ENCODE measurements at regions not wholly inside any gene's neighbourhood (a gene's known extent, or its start where the extent isn't known, plus 50 kb on each side); places are given as distances from the start of the nearest gene placed in this dataset.

DNA sequence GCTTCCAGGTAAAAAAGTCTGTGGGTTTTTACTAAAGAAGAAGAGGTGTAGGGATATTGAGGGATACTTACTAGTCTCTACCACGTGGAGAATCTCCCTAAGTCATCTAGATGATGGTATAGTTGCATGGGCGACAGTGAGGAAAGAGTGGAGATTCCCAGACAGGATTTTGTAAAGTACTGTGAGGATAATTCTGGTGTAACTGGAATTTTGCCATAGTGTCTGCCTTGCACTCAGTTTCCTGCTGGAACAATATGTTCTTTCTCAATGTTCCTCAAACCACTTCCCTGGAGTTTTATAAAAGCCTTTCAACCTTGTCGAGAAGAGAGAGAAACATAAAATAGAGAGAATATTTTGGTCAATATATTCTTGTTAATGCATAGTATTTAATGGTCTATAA, 95.1 kb upstream of the WLS start:
- no peaks in the 10 kb centered on the region for H3K36me3 ChIP-seq
- no peaks in the 10 kb centered on the region for H3K9me3 ChIP-seq
- TF ChIP-seq EP300 (IDR thresholded peaks at IDR 0.05) (no peak), POLR2AphosphoS5 (IDR thresholded peaks at IDR 0.05) (peak in 1 of 3 donors; percentile 10), POLR2A (IDR thresholded peaks at IDR 0.05) (no peak)
- TF ChIP-seq, protein P1, sequence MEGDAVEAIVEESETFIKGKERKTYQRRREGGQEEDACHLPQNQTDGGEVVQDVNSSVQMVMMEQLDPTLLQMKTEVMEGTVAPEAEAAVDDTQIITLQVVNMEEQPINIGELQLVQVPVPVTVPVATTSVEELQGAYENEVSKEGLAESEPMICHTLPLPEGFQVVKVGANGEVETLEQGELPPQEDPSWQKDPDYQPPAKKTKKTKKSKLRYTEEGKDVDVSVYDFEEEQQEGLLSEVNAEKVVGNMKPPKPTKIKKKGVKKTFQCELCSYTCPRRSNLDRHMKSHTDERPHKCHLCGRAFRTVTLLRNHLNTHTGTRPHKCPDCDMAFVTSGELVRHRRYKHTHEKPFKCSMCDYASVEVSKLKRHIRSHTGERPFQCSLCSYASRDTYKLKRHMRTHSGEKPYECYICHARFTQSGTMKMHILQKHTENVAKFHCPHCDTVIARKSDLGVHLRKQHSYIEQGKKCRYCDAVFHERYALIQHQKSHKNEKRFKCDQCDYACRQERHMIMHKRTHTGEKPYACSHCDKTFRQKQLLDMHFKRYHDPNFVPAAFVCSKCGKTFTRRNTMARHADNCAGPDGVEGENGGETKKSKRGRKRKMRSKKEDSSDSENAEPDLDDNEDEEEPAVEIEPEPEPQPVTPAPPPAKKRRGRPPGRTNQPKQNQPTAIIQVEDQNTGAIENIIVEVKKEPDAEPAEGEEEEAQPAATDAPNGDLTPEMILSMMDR (IDR thresholded peaks at IDR 0.05) = no peak
- peaks cover 0 to 23% (median 3%) of the 10 kb centered on the region in 4 donors for H3K4me1 ChIP-seq
- H3K27me3 ChIP-seq = no peaks in the 10 kb centered on the region
- WGBS, 5 donors = 57 to 78% (median 72%) methylated on average over 3 of the region's 3 CpGs
- no peak overlapping the region for H3K27ac ChIP-seq
- intact Hi-C loops (cut with DNase I; ENCODE audit: low total_unique reads) = no loop called here
- DNase-seq = no peak
- no peak overlapping the region for H3K4me3 ChIP-seq

DNA sequence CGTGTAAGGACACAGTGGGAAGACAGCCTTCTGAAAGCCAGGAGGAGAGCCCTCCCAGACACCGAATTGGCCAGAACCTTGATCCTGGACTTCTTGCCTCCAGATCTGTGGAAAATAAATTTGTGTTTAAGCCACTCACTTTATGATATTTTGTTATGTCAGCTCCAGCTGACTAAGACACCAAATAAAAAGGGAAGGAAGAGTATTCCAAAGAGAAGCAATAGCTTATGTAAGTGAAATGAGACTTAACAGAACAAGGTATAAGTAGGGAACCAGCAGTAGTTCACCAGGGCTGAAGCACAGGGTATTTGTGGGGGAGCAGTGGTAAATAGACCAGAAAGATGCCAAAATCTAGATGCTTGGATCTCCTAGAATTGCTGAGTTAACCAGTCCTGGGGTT, 94.2 kb upstream of the WLS start:
- H3K4me1 ChIP-seq = peaks cover 0 to 31% (median 3%) of the 10 kb centered on the region in 4 donors

GRCh38 chr1:68324316-68324715, 92.0 kb upstream of the WLS start:
- peak overlapping the region in 1 of 5 donors; percentile 34 for H3K27ac ChIP-seq
- intact Hi-C loops (cut with DNase I; ENCODE audit: low total_unique reads) = loop anchor here (5.0 kb wide), 1 partner anchor 207 kb away; no protein-coding TSS in a partner anchor
- no peak overlapping the region for H3K4me3 ChIP-seq
- peaks cover 0 to 50% (median 3%) of the 10 kb centered on the region in 4 donors for H3K4me1 ChIP-seq
- H3K36me3 ChIP-seq = no peaks in the 10 kb centered on the region
- TF ChIP-seq EP300 (IDR thresholded peaks at IDR 0.05) (no peak), POLR2A (IDR thresholded peaks at IDR 0.05) (no peak), POLR2AphosphoS5 (IDR thresholded peaks at IDR 0.05) (no peak)
- TF ChIP-seq, protein P1 (IDR thresholded peaks at IDR 0.05) = no peak
- 72 to 91% (median 86%) methylated on average over 2 of the region's 2 CpGs for WGBS, 5 donors
- DNase-seq = no peak
- H3K27me3 ChIP-seq = no peaks in the 10 kb centered on the region
- no peaks in the 10 kb centered on the region for H3K9me3 ChIP-seq

More for the DNA sequence above, 94.2 kb upstream of the WLS start:
- no peak for DNase-seq
- H3K27me3 ChIP-seq = no peaks in the 10 kb centered on the region
- 80 to 87% (median 84%) methylated on average over 2 of the region's 2 CpGs for WGBS, 5 donors
- intact Hi-C loops (cut with DNase I; ENCODE audit: low total_unique reads) = no loop called here
- H3K27ac ChIP-seq = no peak overlapping the region
- TF ChIP-seq EP300 (IDR thresholded peaks at IDR 0.05) = no peak
- no peak for TF ChIP-seq POLR2A (IDR thresholded peaks at IDR 0.05)
- H3K9me3 ChIP-seq = no peaks in the 10 kb centered on the region
- no peak overlapping the region for H3K4me3 ChIP-seq
- no peaks in the 10 kb centered on the region for H3K36me3 ChIP-seq

DNA sequence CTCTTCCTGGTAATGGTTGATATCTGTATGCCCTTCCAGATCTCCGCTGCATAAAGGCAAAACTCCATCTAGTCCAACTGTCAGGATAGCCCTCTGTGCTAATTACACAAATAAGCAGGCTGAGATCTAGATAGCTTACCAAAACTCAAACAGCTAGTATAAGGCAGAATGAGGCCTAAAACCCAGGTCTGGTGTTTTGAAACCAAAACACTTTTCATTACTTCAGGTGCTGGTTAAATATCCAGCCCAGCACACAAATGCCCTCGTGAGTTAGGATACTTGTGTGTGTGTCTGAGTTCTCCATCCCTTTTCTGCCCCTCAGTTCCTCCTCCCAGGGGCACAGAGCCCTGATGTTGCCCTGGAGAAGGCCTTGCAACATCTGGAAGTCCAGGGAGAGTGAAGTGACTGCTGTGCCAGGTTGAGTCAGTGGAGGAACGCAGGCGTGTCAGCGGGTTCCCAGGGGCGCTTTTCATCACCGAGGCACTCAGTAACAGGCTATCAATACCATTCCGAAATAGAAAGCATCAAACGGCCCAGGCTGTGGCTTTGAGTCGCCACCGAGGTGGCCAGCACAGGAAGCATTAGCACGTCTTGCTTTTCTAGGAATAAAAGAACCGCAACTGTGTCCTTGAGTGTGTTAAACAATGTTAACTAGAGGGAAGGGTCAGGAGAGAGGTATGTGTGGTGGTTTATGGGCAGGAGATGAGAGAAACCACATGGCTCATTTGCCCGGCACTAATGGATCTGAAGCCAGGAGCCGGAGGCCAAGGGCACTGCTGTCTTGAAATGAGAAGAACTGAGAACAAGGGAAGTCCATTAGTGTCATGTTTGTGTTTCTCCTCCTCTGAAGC, 90.7 kb upstream of the WLS start:
- intact Hi-C loops (cut with DNase I; ENCODE audit: low total_unique reads) = loop anchor here (5.0 kb wide), 1 partner anchor 206 kb away; no protein-coding TSS in a partner anchor
- Histone ChIP-seq H3K4me1 (peaks cover 0 to 50% (median 3%) of the 10 kb centered on the region in 4 donors), H3K4me3 (no peak overlapping the region), H3K27ac (peak overlapping the region in 4 of 5 donors; percentile 36 to 59 (median 53)), H3K27me3 (no peaks in the 10 kb centered on the region), H3K9me3 (no peaks in the 10 kb centered on the region), H3K36me3 (no peaks in the 10 kb centered on the region)
- TF ChIP-seq EP300 (IDR thresholded peaks at IDR 0.05) (no peak), POLR2AphosphoS5 (IDR thresholded peaks at IDR 0.05) (peak in 1 of 3 donors; percentile 15), POLR2A (IDR thresholded peaks at IDR 0.05) (no peak)
- TF ChIP-seq, protein P1 (IDR thresholded peaks at IDR 0.05) = no peak
- 66 to 84% (median 71%) methylated on average over 13 to 15 of the region's 15 CpGs for WGBS, 5 donors
- peak in 1 of 2 donors; percentile 33 for DNase-seq
